ENCODE measurements at regions not wholly inside any gene's neighbourhood (a gene's known extent, or its start where the extent isn't known, plus 50 kb on each side); places are given as distances from the start of the nearest gene placed in this dataset.

- H3K27ac ChIP-seq (ENCODE audit: low read depth, low read length) = no peak overlapping the region
- Mint-ChIP-seq H3K4me1 (peaks cover 2% of the 10 kb centered on the region), H3K27me3 (ENCODE audit: insufficient read depth) (peaks cover 20% of the 10 kb centered on the region), H3K36me3 (ENCODE audit: low read depth) (no peaks in the 10 kb centered on the region), H3K27ac (no peak overlapping the region), H3K4me3 (no peak overlapping the region), H3K9me3 (no peaks in the 10 kb centered on the region)
- H3K4me3 ChIP-seq (ENCODE audit: low read length) = no peak overlapping the region
- 53 to 58% methylated on average over 3 to 11 of the region's 11 CpGs for WGBS, 2 experiments (ENCODE audit: insufficient coverage in 1 of 2, insufficient read length in 1 of 2)
- peaks cover 6% of the 10 kb centered on the region for H3K27me3 ChIP-seq (ENCODE audit: control insufficient read depth, insufficient read depth, low read length, poor library complexity, severe bottlenecking)
- no peak overlapping the region for H3K9ac ChIP-seq (ENCODE audit: extremely low read depth, low read length, poor library complexity, severe bottlenecking)
- no peaks in the 10 kb centered on the region for H3K4me1 ChIP-seq (ENCODE audit: control insufficient read depth, insufficient read depth, low read length)
- H3K36me3 ChIP-seq (ENCODE audit: control insufficient read depth, insufficient read depth, low read length) = no peaks in the 10 kb centered on the region
- peak; percentile 94 for DNase-seq
- peak; percentile 89 for TF ChIP-seq CTCF (conservative IDR thresholded peaks at IDR 0.05)
- no peaks in the 10 kb centered on the region for H3K9me3 ChIP-seq (ENCODE audit: control insufficient read depth, low read length)
Measured at GRCh38 chr11:36744375-36745168, 146.5 kb upstream of the RAG2 start.

GRCh38 chr11:36743039-36743438 lies 145.0 kb upstream of the RAG2 start:
- H3K27me3 ChIP-seq (ENCODE audit: control insufficient read depth, insufficient read depth, low read length, poor library complexity, severe bottlenecking) = no peaks in the 10 kb centered on the region
- WGBS, 2 experiments (ENCODE audit: insufficient coverage in 1 of 2, insufficient read length in 1 of 2) = 83 to 100% methylated on average over 1 of the region's 2 CpGs
- DNase-seq = no peak
- H3K9ac ChIP-seq (ENCODE audit: extremely low read depth, low read length, poor library complexity, severe bottlenecking) = no peak overlapping the region
- no peak for TF ChIP-seq CTCF (conservative IDR thresholded peaks at IDR 0.05)
- no peak overlapping the region for H3K27ac ChIP-seq (ENCODE audit: low read depth, low read length)
- H3K27ac Mint-ChIP-seq = no peak overlapping the region
- no peak overlapping the region for H3K4me3 Mint-ChIP-seq
- H3K4me1 ChIP-seq (ENCODE audit: control insufficient read depth, insufficient read depth, low read length) = no peaks in the 10 kb centered on the region
- no peaks in the 10 kb centered on the region for H3K36me3 ChIP-seq (ENCODE audit: control insufficient read depth, insufficient read depth, low read length)
- H3K9me3 ChIP-seq (ENCODE audit: control insufficient read depth, low read length) = no peaks in the 10 kb centered on the region
- no peaks in the 10 kb centered on the region for H3K9me3 Mint-ChIP-seq
- no peaks in the 10 kb centered on the region for H3K36me3 Mint-ChIP-seq (ENCODE audit: low read depth)
- no peak overlapping the region for H3K4me3 ChIP-seq (ENCODE audit: low read length)
- H3K4me1 Mint-ChIP-seq = peaks cover 2% of the 10 kb centered on the region
- peaks cover 14% of the 10 kb centered on the region for H3K27me3 Mint-ChIP-seq (ENCODE audit: insufficient read depth)

GRCh38 chr11:36741515-36741914 lies 143.5 kb upstream of the RAG2 start:
- Histone ChIP-seq H3K9ac (ENCODE audit: extremely low read depth, low read length, poor library complexity, severe bottlenecking) (no peak overlapping the region), H3K9me3 (ENCODE audit: control insufficient read depth, low read length) (no peaks in the 10 kb centered on the region), H3K4me3 (ENCODE audit: low read length) (no peak overlapping the region), H3K27ac (ENCODE audit: low read depth, low read length) (no peak overlapping the region), H3K36me3 (ENCODE audit: control insufficient read depth, insufficient read depth, low read length) (no peaks in the 10 kb centered on the region), H3K4me1 (ENCODE audit: control insufficient read depth, insufficient read depth, low read length) (no peaks in the 10 kb centered on the region), H3K27me3 (ENCODE audit: control insufficient read depth, insufficient read depth, low read length, poor library complexity, severe bottlenecking) (no peaks in the 10 kb centered on the region)
- Mint-ChIP-seq H3K36me3 (ENCODE audit: low read depth) (no peaks in the 10 kb centered on the region), H3K27me3 (ENCODE audit: insufficient read depth) (peaks cover 14% of the 10 kb centered on the region), H3K4me3 (no peak overlapping the region), H3K27ac (no peak overlapping the region), H3K4me1 (peaks cover 2% of the 10 kb centered on the region), H3K9me3 (no peaks in the 10 kb centered on the region)
- TF ChIP-seq CTCF (conservative IDR thresholded peaks at IDR 0.05) = no peak
- DNase-seq = no peak
